Hepatocyte (in vitro differentiated cells): ENCODE measurements at regions not wholly inside any gene's neighbourhood (a gene's known extent, or its start where the extent isn't known, plus 50 kb on each side); places are given as distances from the start of the nearest gene placed in this dataset.

ENCODE experiments used
- CTCF ChIP-seq: fragments of 200-600 bp; sonication (generic); IDR thresholded peaks from 2 replicates; pipeline ENCODE4 v1.5.1; 2016; ENCODE audit warnings: antibody characterized with exemption, mild to moderate bottlenecking; ENCODE audit not compliant: poor library complexity
- EZH2 ChIP-seq: fragments of 200-600 bp; sonication (generic); IDR thresholded peaks from 2 replicates; pipeline ENCODE4 v1.6.1; 2016; ENCODE audit warnings: antibody characterized with exemption, mild to moderate bottlenecking, borderline replicate concordance
- EZH2phosphoT487 ChIP-seq: fragments of 200-600 bp; sonication (generic); IDR thresholded peaks from one replicate; pipeline ENCODE4 v1.6.1; 2018; ENCODE audit warnings: antibody characterized with exemption, mild to moderate bottlenecking, low read depth, moderate library complexity; ENCODE audit not compliant: unreplicated experiment, severe bottlenecking

- TF ChIP-seq CTCF (no peak), EZH2phosphoT487 (no peak), EZH2 (no peak)
Observed at GRCh38 chr14:65331652-65332051, 80.9 kb upstream of the FUT8 start.
